ENCODE measurements at regions not wholly inside any gene's neighbourhood (a gene's known extent, or its start where the extent isn't known, plus 50 kb on each side); places are given as distances from the start of the nearest gene placed in this dataset.

GRCh38 chr2:221270806-221271205 is 301.3 kb downstream of the EPHA4 start:
- DNase-seq = no peak

- no peak for DNase-seq
Measured at GRCh38 chr2:221272729-221273128, 299.4 kb downstream of the EPHA4 start.

- no peak for DNase-seq
Measured at GRCh38 chr2:221276033-221276432, 296.1 kb downstream of the EPHA4 start.

- no peak for DNase-seq
Measured at GRCh38 chr2:221276601-221277000, 295.5 kb downstream of the EPHA4 start.

GRCh38 chr2:221282386-221282785 is 289.7 kb downstream of the EPHA4 start:
- no peak for DNase-seq

- peak in 1 of 2 donors; percentile 5 for DNase-seq
Measured at GRCh38 chr2:221283896-221284545, 288.1 kb downstream of the EPHA4 start.

GRCh38 chr2:221285148-221285547 is 287.0 kb downstream of the EPHA4 start:
- DNase-seq = no peak

GRCh38 chr2:221286406-221286805 is 285.7 kb downstream of the EPHA4 start:
- DNase-seq = no peak

GRCh38 chr2:221289389-221289788 is 282.7 kb downstream of the EPHA4 start:
- no peak for DNase-seq

- no peak for DNase-seq
Measured at GRCh38 chr2:221289846-221290245, 282.3 kb downstream of the EPHA4 start.

- no peak for DNase-seq
Measured at GRCh38 chr2:221293949-221294742, 278.0 kb downstream of the EPHA4 start.

- no peak for DNase-seq
Measured at GRCh38 chr2:221304916-221305315, 267.2 kb downstream of the EPHA4 start.

- no peak for DNase-seq
Measured at GRCh38 chr2:221308507-221309066, 263.5 kb downstream of the EPHA4 start.

- DNase-seq = no peak
Measured at GRCh38 chr2:221309892-221310583, 262.1 kb downstream of the EPHA4 start.

- DNase-seq = no peak
Measured at GRCh38 chr2:221310730-221311129, 261.4 kb downstream of the EPHA4 start.

- DNase-seq = no peak
Measured at GRCh38 chr2:221312634-221313033, 259.5 kb downstream of the EPHA4 start.

- no peak for DNase-seq
Measured at GRCh38 chr2:221314786-221315185, 257.3 kb downstream of the EPHA4 start.

- no peak for DNase-seq
Measured at GRCh38 chr2:221318376-221319130, 253.6 kb downstream of the EPHA4 start.

- no peak for DNase-seq
Measured at GRCh38 chr2:221322741-221323140, 249.4 kb downstream of the EPHA4 start.

GRCh38 chr2:221323513-221323912 is 248.6 kb downstream of the EPHA4 start:
- DNase-seq = no peak

GRCh38 chr2:221330436-221330835 is 241.7 kb downstream of the EPHA4 start:
- DNase-seq = no peak

- no peak for DNase-seq
Measured at GRCh38 chr2:221334481-221335218, 237.5 kb downstream of the EPHA4 start.

Measured in inflammatory macrophage (primary cell).